NCI-H226 (cell line): ENCODE measurements at regions not wholly inside any gene's neighbourhood (a gene's known extent, or its start where the extent isn't known, plus 50 kb on each side); places are given as distances from the start of the nearest gene placed in this dataset.

Experiments
- DNase-seq: peaks from one replicate; pipeline ENCODE4 v3.0.0-alpha.2; 2015

DNA sequence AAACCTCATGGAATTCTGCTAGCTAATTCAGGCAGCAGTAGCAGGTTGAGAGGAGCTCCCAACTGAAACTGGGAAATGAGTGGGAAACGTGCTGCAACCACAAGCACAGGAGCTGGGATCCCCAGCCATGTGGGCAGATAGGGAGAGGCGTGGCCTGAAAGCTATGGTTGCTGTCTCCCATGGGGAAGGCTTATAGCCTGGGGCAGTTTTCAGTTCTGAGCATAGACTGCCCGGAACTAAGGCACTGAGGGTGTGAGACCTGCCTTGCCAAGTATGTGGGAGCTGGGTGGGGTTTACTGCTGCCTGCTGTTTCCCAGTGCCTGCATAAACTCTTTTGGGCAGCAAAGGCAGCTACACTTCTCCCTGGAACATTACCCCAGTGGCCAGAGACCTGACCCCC lies 229.5 kb downstream of the TUSC7 start:
- DNase-seq: no peak

DNA sequence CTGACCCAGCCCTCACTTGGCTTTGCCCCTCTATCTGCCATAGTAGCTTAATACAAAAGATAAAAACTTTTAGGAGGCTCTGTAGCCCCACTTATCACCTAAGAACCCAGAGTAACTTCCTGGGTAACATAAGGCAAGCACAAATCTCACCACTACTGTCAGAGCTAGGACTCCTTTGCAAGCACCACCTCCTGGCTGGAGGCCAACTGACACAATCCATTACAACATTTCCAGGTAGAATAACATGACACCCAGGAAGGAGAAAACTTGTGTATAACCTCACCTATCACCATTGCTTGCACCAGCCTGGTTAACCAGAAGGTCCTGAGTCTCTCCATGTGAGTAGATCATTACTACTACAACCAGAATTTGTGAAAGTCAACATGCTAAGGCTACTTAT lies 230.0 kb downstream of the TUSC7 start:
- DNase-seq: no peak

DNA sequence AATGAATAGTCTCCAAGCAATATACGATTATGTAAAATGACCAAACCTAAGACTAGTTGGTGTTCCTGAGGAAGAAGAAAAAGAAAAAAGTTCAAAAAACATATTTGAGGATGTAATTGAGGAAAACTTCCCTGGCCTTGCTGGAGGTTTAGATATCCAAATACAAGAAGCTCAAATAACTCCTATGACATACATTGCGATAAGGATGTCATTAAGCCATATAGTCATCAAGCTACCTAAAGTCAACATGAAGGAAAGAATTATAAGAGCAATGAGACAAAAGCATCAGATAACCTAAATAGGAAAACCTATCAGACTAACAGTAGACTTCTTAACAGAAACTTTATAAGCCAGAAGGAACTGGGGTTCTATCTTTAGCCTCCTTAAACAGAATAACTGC lies 231.1 kb downstream of the TUSC7 start:
- no peak for DNase-seq

DNA sequence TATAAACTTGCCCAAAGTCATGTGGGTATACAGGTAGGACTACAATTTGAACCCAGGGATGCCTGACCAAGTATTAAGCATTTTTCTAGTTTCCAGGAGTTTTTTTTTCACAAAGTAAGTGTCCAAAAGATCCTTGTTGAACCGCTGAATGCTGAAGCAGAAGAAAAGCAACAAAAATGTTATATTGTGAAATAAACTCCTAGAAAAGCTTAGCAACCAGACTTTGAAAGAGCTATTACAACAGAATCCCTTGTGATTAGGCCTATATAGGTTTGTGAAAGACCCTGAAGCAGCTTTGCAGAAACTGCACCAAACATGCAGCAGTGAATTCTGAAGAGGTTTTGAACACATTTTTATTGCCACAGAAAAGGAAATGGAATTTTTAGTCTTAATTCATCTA lies 236.8 kb downstream of the TUSC7 start:
- no peak for DNase-seq

DNA sequence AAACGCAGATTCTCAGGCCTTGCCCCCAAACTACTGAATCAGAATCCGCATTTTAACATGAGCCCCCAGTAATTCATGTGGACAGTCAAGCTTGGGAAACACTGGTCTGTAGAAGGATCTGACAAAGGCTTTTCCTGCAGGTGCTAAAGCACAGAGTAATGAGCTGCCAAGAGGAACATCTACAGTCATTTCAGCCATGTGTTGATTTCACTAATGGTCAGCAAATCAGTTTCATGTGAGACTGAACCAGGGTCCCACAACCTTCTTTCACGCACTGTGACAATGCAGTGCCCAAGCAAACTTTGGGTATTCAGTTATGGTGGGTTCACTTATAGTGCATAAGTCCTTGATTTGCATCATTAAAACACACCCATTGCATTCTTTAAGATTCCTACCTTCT lies 237.6 kb downstream of the TUSC7 start:
- no peak for DNase-seq

DNA sequence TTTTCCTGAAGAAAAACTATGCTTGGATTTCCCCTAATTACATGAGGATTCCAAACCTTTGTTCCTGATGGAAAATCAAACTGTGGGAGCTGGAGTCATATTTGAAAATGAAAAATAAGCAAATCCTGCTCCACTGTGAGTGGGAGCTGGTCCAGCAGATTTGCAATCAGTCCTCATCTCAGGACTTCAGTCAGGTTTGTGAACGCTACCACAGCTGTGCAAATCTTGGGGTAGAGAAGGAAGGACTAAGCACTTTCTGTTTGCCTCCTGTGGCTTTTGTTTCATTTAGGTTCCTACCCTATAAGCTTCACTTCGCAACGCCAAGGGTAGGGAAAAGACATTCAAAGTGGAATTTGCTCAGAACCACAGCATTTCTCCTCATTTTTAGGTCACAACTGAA lies 238.2 kb downstream of the TUSC7 start:
- no peak for DNase-seq

DNA sequence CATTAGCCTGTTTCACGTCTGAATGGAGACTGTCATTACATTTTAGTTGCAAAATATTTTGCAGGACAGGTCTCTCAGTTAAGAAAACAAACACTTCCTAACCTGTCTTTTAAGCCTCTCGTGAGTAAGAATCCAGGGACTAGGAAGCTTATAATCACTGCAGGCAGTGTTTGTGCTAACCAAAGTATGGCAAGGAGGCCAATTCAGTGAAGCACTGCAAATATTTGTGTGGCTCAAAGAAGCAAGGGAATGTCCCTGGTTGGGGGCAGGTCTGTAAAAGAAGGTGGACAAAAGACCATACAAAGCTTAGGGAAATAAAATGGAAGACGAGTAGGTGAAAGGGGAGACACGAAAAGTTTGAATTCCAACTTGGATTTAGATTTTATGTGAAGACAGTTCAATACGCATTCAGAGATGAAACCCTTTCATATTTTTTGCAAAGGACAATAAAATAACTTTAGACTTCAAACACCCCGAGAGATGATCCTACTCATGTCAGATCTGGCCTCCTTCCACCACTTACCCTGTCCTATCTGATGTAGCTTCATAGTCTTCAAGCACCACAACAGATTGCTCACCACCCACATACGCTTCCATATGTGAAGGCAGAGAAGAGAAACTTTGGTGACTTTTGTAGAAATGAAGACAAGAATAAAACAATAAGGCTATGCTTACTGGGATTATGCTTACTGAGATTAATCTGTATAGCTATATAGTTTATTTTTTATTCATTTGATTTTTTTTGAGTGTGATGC lies 240.9 kb downstream of the TUSC7 start:
- no peak for DNase-seq

DNA sequence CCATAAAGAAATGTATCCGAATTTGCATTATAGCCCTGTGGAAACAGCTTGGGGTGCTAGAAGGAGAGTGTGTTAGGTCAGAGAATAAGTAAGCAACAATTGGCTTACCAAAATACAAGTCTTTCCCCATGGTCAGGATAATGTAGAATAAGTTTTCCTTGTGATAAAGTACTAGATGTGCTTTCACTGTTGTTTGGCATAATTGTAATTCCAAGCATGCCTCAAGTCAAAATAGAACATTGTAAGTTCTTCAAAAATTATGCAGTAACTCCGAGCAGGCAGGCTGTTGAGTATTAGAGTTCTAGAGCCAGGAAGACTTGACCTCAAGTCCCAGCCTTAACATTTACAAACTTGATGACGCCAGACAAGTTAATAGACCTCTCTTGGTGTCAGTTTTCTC lies 242.0 kb downstream of the TUSC7 start:
- no peak for DNase-seq

DNA sequence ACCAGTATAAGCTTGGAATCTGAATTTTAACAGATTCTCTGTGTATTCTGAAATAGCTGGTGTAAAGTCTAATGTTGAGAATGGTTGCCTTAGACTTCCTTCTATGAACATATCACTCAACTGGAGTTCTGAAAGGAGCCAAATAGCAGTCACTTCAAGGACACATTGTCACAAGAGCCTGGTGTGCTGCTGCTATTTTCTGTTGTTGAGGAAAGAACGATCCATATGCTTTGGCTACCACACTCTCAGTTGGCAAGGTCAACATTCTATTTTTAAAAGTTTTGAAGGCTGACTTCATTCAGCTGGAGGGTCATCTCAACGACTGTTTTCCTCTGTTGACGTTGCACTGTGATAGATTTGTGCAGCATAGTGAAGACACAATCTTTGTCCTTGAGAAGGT lies 248.7 kb downstream of the TUSC7 start:
- DNase-seq: no peak

DNA sequence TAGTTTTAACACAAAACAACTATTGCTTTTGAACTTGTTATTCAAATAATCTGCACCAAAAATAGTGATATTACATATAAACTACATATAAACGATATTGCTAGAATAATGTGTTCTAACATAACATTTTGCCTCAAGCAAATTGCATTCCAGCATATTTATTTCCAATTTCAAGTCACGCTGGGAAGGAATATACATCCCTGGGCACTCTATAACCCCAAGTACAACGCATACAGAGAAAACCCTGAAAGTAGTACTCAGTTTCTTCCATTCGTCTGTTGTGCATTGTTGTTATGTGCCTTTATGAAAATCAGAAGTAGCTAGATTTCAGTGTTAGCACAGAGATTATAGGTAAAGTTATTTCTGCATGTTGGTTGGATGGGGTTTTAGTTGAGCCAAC lies 251.5 kb downstream of the TUSC7 start:
- no peak for DNase-seq

DNA sequence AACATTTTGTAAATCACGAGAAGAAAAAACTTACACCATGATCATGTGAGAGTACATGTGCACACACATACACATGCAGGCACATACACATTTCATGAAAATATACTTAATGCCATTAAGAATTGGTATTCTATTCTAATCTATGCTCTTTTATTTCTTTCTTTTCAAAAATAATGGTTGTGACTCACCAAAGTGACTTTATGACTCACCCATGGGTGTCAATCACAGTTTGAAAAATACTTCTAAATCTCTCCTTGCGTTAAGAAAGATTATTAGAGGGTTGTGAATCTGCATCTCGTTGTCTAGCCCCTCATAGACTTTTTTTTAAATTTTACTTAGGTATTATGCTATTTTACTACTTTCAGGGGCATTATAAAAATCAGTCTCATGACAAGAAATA lies 254.2 kb downstream of the TUSC7 start:
- no peak for DNase-seq

DNA sequence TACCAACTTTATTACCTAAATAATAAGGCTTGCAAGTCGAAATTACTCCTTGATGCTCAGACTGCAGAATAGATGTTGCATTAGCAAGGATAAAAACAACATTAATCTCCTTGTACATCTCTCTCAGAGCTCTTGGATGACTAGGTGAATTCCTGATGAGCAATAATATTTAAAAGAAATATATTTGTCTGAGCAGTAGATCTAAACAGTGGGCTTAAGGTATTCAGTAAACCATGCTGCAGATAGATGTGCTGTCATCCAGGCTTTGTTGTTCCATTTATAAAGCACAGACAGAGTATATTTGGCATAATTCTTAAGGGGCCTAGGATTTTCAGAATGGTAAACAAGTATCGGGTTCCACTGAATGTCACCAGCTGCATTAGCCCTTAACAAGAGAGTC lies 257.1 kb downstream of the TUSC7 start:
- no peak for DNase-seq

DNA sequence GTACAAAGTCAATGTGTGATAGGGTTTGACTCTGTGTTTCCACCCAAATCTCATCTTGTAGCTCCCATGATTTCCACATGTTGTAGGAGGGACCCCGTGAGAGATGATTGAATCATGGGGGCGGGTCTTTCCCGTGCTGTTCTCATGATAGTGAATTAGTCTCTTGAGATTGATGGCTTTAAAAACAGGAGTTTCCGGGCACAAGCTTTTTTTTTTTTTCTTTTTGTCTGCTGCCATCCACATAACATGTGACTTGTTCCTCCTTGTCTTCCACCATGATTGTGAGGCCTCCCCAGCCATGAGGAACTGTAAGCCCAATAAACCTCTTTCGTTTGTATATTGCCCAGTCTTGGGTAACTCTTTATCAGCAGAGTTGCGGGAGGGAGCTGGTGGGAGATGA lies 259.6 kb downstream of the TUSC7 start:
- no peak for DNase-seq

DNA sequence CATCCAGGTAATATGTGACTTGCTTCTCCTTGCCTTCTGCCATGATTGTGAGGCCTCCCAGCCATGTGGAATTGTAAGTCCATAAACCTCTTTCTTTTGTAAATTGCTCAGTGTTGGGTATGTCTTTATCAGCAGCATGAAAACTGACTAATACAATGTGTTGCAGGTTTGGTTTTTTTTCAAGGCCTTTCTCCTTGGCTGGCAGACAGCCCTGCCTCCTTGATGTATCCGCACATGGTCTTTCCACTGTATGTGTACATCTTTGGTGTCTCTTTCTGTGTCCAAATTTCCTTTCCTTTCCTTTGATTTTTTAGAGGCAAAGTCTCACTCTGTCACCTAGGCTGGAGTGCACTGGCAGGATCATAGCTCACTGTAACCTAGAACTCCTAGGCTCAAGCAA lies 260.1 kb downstream of the TUSC7 start:
- no peak for DNase-seq

DNA sequence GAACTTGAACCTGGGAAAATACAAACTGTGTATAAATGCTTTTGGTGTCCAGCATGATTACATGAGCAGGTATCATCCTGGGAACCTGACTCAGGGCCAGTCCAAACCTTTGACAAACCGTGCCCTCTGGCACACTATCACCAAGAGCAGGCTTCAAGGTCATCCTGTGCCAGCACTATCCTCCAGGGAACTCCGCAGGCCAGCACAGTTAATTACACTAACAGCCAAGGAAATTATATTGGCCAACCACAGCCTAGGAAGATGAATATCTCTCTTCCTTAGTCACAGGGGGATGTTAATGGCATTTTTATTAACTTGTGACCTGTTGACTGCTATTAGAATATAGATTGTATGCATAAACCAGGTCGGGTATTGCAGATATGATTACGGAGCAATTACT lies 262.0 kb downstream of the TUSC7 start:
- no peak for DNase-seq

DNA sequence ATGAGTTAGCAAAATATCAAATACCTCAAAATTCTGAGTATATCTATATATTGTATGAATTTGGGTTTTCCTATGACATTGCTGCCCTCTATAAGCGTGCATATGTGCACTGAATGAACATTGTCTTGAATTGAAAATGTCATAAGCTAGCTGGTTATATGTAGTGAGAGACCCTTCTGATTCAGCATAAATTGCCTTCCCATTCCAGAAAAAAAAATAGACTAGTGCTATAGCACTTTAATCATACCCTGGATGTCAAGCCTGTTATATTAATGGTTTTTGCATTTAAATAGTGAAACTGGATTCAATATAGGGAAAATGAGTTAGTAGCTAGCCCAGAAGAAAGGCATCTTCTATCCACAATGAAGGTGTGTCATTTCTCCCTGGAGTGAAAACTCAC lies 265.1 kb downstream of the TUSC7 start:
- DNase-seq: no peak

DNA sequence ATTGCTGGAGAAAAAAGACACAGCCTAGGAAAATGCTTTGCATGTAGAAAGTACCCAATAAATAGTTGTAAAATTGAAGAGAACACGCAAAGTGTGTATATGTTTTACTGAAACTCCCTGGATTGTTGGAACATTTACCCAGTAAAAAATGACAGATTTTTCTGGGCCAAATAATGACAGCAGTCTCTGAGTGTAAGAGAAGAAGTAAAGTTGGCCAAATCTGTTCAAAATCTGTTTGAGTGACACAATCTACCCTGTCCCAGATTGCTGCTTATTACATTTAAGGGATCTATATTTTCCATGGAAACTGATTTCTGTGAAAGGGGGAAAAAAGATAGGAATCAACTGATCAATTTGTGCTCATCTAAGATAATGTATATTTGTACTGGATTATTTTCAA lies 267.9 kb downstream of the TUSC7 start:
- DNase-seq: no peak

DNA sequence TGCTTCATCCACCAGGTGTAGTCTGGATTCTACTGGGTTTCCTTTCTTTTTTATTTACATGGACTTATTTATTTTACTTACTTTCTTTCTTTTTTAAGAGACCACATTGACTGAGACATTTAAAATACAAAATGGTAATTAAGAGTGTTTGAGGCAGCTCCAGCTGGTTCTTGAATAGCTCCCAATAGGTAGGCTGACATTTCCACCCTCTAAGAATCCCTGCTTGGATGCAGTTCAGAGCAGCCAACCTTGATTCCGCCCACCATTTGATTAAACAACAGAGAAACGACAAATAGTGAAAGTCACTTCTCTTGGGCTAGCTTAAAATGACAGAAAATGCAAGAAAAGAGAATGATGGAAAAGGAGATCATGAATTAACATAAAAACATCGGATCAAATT lies 270.5 kb downstream of the TUSC7 start:
- no peak for DNase-seq

DNA sequence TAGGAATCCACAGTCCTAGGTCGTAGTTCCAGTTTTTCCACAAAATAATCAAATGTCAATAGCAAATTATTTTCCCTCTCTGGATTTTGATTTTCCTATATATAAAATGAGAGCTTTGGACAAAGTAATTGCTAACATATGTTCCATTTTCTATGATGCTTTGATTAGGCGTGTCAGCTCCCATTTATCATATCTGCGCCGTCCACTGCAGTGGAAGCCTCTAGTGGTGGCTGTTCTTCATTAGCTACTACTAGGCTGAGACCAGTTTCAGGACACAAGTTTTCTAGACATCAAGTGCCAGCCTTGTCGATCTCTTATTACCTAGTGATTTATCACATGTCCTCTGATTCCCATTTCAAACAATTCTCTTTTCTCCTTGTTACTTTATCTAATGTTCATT lies 271.5 kb downstream of the TUSC7 start:
- DNase-seq: no peak

DNA sequence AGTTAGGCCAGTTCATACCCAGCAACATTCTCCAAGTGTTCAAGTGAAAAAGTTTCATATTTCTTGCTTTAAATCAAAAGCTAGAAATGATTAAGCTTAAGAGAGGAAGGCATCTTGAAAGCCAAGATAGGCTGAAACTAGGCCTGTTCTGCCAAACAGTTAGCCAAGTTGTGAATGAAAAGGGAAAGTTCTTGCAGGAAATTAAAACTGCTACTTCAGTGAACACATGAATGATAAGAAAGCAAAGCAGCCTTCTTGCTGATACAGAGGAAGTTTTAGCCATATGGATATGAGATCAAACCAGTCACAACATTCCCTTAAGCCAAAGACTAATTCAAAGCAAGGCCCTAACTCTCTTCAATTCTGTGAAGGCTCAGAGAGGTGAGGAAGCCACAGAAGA lies 274.7 kb downstream of the TUSC7 start:
- DNase-seq: no peak

DNA sequence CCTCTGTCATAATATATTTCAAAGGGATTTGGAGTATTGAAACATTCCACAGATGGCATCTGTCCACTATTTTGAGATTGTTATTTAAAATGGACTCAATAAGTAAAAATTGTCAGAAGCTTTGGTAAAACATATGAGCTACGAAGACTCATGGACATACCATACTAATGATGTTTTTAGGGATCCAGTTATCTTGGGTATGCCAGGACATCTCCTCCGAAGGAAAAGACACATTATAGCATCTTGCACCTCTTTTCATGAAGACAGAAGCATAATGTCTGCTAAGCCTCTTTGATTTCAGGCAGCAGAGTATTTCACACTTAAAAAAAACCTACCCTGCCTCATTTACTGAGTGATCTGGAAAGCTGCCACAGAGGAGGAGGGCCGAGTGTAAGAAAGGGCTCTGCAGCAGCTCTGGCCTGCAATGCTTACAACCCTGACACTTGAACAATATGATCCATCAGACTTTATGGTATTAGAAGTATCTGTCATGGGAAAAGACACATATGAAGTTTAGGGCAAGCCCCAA lies 284.8 kb downstream of the TUSC7 start:
- DNase-seq: no peak

DNA sequence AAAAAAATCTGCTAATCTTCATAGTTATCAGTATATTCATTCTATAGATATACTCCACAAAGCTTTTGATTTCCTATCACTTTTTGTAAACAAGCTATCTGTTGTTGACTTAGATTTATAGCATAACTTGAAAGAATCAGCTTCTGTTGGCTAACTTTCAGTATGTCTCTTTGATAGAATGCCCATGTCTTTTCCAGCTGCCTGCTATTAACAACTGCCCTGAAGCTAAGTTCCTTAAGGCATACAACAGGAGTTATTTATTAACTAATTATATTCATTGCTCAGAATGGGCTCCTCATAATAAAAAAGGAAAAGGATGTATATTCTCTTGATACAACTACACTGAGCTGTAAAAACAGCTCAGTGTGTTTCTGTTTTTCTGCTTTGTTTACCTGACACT lies 293.9 kb downstream of the TUSC7 start:
- no peak for DNase-seq

DNA sequence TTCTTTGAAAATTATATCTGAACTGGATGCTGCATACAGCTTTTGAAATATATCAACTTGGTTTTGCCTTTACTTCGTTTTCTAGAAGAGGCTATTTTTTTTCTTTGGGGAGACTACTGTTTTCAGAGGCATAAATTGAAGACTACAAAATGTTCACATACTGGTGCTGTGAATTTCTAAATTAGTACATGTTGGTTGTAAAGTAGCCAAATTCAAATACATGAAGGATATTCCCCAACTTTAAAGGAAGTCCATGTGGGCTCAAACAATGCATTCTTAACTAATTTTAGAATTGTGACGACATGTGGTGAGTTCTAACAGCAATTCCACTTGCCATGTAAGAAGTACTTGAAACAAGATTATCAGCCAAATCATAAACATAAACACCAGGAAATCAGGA lies 295.7 kb downstream of the TUSC7 start:
- no peak for DNase-seq

DNA sequence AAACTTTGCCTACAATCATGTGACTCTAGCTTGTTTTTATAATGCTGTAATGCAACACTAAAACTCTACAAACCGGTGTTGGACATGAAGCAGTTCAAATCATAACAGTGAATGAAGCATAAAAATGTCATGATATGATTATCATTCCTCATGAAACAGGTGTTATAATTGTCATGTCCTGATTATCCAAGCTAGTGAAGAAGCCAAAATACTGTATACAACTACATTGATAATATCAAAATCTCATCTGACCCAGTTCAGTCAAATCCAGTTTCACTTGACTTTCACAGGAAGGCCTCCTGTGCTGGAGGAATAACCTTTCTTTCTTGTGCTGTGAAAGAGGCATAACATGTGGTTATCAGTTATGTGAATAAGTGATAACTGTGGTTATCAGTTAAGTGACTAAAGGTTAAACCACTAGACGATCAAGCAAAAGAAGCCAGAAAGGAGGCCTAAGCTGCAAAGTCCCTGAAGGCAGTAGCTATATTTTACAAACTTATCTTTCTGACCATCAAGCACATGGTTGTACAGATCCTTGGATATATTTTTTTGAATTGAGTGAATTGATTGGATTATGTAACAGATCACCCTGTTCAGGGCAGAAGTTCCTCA lies 296.4 kb downstream of the TUSC7 start:
- no peak for DNase-seq

DNA sequence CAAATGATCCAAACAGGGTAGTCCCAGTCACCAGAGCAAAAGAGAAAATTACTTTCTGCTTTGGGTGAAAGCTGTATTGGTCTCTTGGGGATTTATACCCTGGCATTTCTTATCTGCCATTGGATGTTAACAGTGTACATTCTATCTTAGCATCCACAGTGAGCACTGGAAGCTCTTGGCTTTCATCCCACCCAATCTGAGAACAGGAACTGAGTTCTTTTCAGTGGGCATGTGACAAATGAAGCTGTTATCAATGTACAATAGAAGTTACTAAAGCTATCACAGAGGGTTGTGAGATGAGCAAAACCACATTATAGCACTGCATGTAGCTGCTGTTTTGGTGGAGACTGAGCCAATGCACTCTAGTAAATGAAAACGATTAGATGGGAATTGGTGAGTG lies 300.7 kb downstream of the TUSC7 start:
- DNase-seq: no peak
